ENCODE measurements at regions not wholly inside any gene's neighbourhood (a gene's known extent, or its start where the extent isn't known, plus 50 kb on each side); places are given as distances from the start of the nearest gene placed in this dataset.

DNA sequence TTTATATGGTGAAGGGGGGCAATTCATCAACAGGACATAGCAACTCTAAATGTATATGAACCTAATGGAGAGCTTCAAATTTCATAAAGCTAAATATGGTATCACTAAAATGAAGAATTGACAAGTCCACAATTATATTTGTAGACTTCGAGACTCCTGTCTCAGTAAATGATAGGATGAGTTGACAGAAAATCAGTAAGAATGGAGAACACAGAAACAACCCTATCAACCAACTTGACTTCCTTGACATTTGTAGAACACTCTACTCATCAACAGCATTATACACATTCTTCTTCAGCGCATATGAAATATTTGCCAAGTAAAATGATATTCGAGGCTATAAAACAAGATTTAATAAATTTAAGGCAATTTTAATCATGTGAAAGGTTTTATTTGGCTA is 322.9 kb upstream of the MAF start:
- DNase-seq (ENCODE audit: low spot score): no peak
- Mint-ChIP-seq H3K27ac (no peak overlapping the region), H3K9me3 (no peaks in the 10 kb centered on the region), H3K4me3 (no peak overlapping the region), H3K4me1 (ENCODE audit: low read depth in 2 of 2) (no peaks in the 10 kb centered on the region), H3K36me3 (no peaks in the 10 kb centered on the region), H3K27me3 (peaks cover 12 to 33% of the 10 kb centered on the region in 2 donors)
- ATAC-seq: no peak

DNA sequence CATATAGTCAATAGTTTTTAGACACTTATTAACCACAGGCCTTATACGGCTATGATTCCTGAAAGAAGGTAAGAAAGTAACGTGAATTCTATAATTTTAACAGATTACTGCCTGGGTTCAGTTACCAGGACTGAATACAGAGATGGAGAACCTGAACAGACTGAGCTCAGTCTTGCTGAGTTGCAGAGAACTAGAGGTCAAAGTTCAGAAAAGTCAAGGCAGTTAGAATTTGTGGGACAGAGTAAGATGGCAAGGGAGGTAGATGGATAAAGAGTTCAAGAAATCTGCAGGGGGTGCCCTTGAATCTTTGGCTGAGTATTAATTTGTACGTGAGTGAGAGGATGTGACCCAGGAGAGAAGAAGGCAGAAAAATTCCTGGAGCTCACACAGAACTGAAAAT is 320.1 kb upstream of the MAF start:
- Mint-ChIP-seq H3K4me3 (no peak overlapping the region), H3K36me3 (no peaks in the 10 kb centered on the region), H3K27ac (no peak overlapping the region), H3K9me3 (no peaks in the 10 kb centered on the region), H3K4me1 (ENCODE audit: low read depth in 2 of 2) (no peaks in the 10 kb centered on the region), H3K27me3 (peaks cover 12 to 34% of the 10 kb centered on the region in 2 donors)
- DNase-seq (ENCODE audit: low spot score): no peak
- no peak for ATAC-seq

DNA sequence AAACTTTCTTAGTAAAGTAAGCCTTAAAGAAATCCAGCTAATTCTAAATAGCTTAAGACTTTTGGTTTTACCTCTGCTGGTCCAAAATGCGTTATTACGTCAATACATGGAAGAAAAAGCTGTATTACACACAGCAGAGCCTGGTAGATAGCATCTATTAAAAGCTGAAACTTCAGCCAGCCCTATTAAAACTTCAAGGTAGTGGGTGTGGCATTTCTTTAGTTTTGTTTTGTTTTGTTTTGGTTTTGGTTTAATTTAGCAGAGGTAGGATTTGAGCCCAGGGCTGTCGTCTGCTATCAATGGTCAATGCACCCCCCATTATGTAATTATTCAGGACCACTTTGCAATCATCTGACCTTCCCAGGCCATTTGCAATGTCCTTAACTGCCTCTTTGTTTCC is 318.4 kb upstream of the MAF start:
- H3K27me3 Mint-ChIP-seq: peaks cover 6 to 29% of the 10 kb centered on the region in 2 donors
- no peak overlapping the region for H3K27ac Mint-ChIP-seq
- no peak overlapping the region for H3K4me3 Mint-ChIP-seq
- no peaks in the 10 kb centered on the region for H3K36me3 Mint-ChIP-seq
- DNase-seq (ENCODE audit: low spot score) (no peak), ATAC-seq (no peak)
- no peaks in the 10 kb centered on the region for H3K4me1 Mint-ChIP-seq (ENCODE audit: low read depth in 2 of 2)
- no peaks in the 10 kb centered on the region for H3K9me3 Mint-ChIP-seq

DNA sequence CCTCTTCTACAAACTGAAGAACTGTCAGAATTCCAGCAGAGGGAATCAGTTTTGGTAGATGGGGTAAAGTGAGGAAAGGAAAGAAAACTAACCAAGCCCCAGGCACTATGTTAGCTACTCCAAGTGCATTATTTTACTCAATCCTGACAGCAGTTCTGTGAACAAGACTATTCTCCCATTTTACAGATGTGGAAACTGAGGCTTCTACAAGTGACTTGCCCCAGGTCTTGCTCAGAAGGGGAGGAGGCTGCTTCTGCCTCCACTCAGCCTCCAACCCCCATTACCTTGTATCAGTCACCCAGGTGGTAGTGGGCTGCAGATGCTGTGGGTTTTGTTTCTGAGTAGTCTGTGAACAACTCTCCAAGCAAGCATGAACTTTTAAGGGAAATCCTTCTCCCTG is 315.2 kb upstream of the MAF start:
- Mint-ChIP-seq H3K9me3 (no peaks in the 10 kb centered on the region), H3K36me3 (no peaks in the 10 kb centered on the region), H3K4me1 (ENCODE audit: low read depth in 2 of 2) (no peaks in the 10 kb centered on the region), H3K4me3 (no peak overlapping the region), H3K27ac (no peak overlapping the region), H3K27me3 (peaks cover 4 to 22% of the 10 kb centered on the region in 2 donors)
- no peak for DNase-seq (ENCODE audit: low spot score)
- ATAC-seq: no peak

DNA sequence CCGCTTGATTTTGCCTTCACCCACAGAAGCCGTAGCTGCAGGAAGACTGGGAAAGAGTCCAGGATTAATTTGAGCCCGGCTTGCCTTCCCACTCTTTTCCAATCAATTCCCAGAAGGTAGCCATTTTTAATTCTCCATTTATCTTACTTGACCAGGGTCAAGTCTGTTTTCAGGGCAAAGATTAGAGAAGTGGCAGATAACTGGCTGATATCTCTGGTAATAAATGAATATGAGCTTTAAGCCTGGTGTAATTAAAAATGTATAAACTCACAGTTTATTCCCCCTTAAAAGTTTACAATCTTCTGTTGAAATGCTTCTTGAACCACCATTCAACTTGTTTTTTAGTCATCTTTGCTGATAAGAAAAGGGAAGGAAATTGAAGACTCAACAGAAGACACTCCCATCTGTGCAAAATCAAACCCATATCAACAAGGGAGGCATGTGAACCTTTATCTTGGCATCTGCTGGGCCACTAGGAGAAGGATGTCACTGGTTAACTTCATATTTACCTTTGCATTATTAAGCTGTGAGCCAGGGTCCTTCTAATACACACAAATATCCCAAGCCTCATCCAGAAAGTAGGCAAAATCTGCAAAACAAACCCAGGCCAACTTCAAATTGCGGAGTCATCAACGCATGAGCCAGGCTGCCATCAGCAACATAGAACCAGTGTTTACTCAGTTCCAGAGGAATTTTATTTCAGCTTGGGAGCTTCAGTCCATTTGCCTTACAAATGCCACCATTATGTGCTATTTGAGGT is 314.6 kb upstream of the MAF start:
- Mint-ChIP-seq H3K27ac (no peak overlapping the region), H3K36me3 (no peaks in the 10 kb centered on the region), H3K9me3 (no peaks in the 10 kb centered on the region), H3K4me3 (no peak overlapping the region), H3K4me1 (ENCODE audit: low read depth in 2 of 2) (no peaks in the 10 kb centered on the region), H3K27me3 (peaks cover 2 to 18% of the 10 kb centered on the region in 2 donors)
- DNase-seq (ENCODE audit: low spot score) (no peak), ATAC-seq (no peak)

DNA sequence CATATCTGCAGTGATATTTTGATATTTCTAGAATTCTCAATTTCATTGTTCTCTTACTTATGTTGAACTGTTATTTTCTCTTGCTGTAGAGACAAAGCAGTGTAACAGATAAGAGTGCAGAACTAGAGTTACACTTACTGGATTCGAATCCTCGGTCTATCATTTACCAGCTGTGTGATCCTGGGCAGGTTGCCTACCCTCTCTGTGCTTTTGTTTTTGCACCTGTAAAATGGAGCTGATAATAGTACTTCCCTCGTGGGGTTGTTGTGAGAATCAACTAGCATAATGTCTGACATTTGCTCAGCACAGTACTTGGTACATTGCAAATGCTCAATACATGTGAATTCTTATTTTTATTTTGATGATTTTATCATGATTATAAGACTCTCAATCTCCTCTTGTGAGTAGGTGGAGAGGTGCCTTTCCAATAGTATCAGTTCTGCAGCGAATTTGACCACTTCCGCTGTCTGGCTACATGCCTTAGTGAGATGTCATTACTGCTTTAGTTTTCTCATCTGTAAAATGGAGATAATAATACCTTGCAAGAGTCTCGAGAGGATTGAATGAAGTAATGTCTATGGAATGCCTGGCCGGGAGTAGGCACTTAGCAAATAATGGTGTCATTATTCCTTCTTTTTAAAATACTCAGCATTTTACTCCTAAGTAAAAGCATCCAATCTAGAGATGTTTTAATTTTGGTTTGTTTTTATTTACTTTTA is 312.2 kb upstream of the MAF start:
- H3K4me1 Mint-ChIP-seq (ENCODE audit: low read depth in 2 of 2): no peaks in the 10 kb centered on the region
- H3K27me3 Mint-ChIP-seq: peaks cover 0 to 11% of the 10 kb centered on the region in 2 donors
- H3K36me3 Mint-ChIP-seq: no peaks in the 10 kb centered on the region
- no peak overlapping the region for H3K4me3 Mint-ChIP-seq
- ATAC-seq (no peak), DNase-seq (ENCODE audit: low spot score) (no peak)
- H3K9me3 Mint-ChIP-seq: no peaks in the 10 kb centered on the region
- no peak overlapping the region for H3K27ac Mint-ChIP-seq

DNA sequence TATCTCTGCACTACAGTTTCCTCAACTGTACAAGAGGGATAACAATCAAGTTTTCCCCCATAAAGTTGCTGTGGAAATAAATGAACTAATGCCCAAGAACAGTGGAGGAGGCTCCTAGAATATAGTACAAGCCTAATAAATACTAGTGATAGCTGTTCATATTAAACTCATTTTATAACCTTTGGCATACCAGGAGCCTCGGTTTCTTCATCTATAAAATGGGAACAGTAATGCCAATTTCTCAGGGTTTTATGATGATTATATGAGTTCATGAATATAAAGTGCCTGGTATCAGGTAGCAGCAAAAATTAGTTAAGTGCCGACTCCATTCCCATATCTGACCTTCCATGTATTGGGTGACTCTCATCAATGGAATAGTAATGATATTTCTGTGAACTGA is 311.1 kb upstream of the MAF start:
- DNase-seq (ENCODE audit: low spot score) (no peak), ATAC-seq (no peak)
- no peak overlapping the region for H3K27ac Mint-ChIP-seq
- no peaks in the 10 kb centered on the region for H3K9me3 Mint-ChIP-seq
- H3K4me3 Mint-ChIP-seq: no peak overlapping the region
- no peaks in the 10 kb centered on the region for H3K36me3 Mint-ChIP-seq
- no peaks in the 10 kb centered on the region for H3K4me1 Mint-ChIP-seq (ENCODE audit: low read depth in 2 of 2)
- peaks cover 0 to 11% of the 10 kb centered on the region in 2 donors for H3K27me3 Mint-ChIP-seq

DNA sequence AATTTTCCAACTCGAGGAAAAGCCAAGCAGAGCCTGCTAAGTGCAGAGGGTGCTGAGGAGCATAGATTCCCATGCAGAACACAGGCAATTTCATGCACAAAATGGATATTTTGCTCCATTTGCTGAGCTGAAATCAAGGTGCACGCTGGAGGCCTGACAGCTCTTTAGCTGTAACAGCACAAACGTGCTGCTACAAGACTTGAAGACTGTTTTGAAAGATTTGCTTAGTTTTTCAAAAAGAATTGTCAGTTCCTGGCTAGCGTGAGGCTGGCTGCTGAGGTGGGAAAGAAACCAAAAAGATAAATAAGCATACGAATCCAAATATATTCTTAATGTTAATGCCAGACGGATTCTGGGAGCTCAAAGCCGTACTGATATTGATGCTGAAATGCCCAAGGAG is 309.0 kb upstream of the MAF start:
- no peaks in the 10 kb centered on the region for H3K4me1 Mint-ChIP-seq (ENCODE audit: low read depth in 2 of 2)
- no peak for DNase-seq (ENCODE audit: low spot score)
- no peak for ATAC-seq
- no peak overlapping the region for H3K4me3 Mint-ChIP-seq
- H3K27me3 Mint-ChIP-seq: peaks cover 0 to 11% of the 10 kb centered on the region in 2 donors
- H3K36me3 Mint-ChIP-seq: no peaks in the 10 kb centered on the region
- H3K27ac Mint-ChIP-seq: no peak overlapping the region
- H3K9me3 Mint-ChIP-seq: no peaks in the 10 kb centered on the region

DNA sequence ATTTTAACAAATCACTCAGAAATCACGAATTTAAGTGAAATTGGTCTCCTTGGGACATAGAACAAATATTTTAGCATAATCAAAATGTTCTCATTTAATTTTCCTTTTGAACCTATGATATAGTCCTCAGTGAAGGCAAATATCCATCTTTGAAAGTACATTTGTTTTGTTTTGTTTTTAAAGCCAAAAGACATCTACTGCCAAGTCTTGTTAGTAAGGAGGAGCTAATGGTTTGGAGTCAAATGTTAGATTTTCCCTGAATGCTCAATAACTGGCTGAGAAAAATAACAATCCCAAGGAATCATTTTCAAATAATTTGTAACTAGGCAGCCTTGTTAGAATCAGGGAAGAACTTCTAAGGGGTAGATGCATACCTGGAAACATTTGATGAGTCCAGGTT is 302.9 kb upstream of the MAF start:
- DNase-seq (ENCODE audit: low spot score): no peak
- Mint-ChIP-seq H3K27me3 (no peaks in the 10 kb centered on the region), H3K36me3 (no peaks in the 10 kb centered on the region), H3K27ac (no peak overlapping the region), H3K4me1 (ENCODE audit: low read depth in 2 of 2) (no peaks in the 10 kb centered on the region), H3K4me3 (no peak overlapping the region), H3K9me3 (peaks cover 3% of the 10 kb centered on the region)
- no peak for ATAC-seq

DNA sequence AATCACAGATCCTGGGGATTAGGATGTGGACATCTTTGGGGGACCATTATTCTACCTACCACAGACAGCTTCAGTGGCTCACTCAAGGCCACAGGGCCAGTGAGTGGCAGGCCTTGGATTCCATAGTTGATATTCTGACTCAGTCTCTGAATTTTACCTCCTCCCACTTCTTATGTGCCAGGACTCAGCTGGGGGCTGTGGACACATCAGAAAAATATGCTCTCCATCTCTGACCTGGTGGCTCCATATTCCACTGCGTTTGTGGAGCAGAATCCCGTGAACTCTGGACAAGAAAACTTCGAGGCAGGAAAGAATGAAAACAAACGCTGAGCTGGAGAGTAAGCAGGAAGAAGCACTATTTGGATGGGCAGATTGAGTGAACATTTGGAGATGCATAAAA is 301.8 kb upstream of the MAF start:
- no peaks in the 10 kb centered on the region for H3K27me3 Mint-ChIP-seq
- H3K27ac Mint-ChIP-seq: no peak overlapping the region
- peaks cover 3% of the 10 kb centered on the region for H3K9me3 Mint-ChIP-seq
- no peak for ATAC-seq
- no peak overlapping the region for H3K4me3 Mint-ChIP-seq
- H3K36me3 Mint-ChIP-seq: no peaks in the 10 kb centered on the region
- DNase-seq (ENCODE audit: low spot score): no peak
- H3K4me1 Mint-ChIP-seq (ENCODE audit: low read depth in 2 of 2): peaks cover 0 to 4% of the 10 kb centered on the region in 2 donors

DNA sequence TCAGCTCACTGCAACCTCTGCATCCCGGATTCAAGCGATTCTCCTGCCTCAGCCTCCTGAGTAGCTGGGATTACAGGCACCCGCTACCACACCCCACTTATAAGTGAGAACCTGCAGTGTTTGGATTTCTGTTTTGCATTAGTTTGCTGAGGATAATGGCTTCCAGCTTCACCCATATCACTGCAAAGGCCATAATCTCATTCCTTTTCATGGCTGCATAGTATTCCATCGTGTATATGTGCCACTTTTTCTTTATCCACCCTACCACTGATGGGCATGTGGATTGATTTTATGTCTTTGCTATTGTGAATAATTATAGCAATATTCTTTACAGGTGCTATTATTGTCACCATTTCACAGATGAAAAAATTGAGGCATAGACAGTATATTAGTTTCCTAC is 301.0 kb upstream of the MAF start:
- no peaks in the 10 kb centered on the region for H3K36me3 Mint-ChIP-seq
- no peak for ATAC-seq
- H3K4me3 Mint-ChIP-seq: no peak overlapping the region
- H3K4me1 Mint-ChIP-seq (ENCODE audit: low read depth in 2 of 2): peaks cover 0 to 4% of the 10 kb centered on the region in 2 donors
- no peak overlapping the region for H3K27ac Mint-ChIP-seq
- H3K27me3 Mint-ChIP-seq: no peaks in the 10 kb centered on the region
- peaks cover 3% of the 10 kb centered on the region for H3K9me3 Mint-ChIP-seq
- DNase-seq (ENCODE audit: low spot score): no peak

DNA sequence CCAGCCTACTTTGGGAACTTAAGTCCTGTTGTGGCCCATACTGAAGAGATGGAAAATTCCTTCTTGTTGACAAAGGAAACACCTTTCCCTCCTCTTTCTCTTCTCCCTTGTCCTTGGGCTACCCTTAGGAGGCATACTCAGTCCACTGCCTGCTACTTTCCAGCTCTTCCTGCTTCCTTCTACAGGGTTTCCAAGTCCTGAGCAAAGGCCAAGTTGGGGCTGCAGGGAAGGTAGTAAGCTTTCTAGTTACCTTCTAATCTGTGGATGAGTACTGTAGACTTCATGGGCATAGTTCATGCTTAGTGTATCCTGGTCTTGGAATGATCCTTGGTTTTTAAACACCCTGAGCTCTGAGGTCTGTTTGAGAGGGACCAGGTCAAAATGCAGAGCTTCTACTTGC is 299.2 kb upstream of the MAF start:
- Mint-ChIP-seq H3K4me3 (no peak overlapping the region), H3K9me3 (peaks cover 3% of the 10 kb centered on the region), H3K27me3 (no peaks in the 10 kb centered on the region), H3K27ac (no peak overlapping the region), H3K36me3 (no peaks in the 10 kb centered on the region), H3K4me1 (ENCODE audit: low read depth in 2 of 2) (peaks cover 0 to 4% of the 10 kb centered on the region in 2 donors)
- ATAC-seq (no peak), DNase-seq (ENCODE audit: low spot score) (no peak)

DNA sequence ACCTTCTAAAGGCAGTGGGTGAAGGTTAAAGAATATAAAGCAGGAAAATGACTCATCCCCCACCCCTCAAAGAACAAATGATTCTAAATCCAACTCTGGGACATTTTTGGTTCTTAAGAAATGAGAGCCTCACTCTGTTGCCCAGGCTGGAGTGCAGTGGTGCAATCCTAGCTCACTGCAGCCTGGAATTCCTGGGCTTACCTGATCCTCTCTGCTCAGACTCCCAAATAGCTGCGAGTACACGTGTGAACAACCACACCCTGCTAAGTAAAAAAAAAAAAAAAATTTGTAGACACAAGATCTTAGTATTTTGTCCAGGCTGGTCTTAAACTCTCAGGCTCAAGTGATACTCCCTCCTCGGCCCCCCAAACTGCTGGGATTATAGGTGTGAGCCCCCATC is 298.8 kb upstream of the MAF start:
- no peak overlapping the region for H3K27ac Mint-ChIP-seq
- H3K4me3 Mint-ChIP-seq: no peak overlapping the region
- ATAC-seq (no peak), DNase-seq (ENCODE audit: low spot score) (no peak)
- peaks cover 0 to 4% of the 10 kb centered on the region in 2 donors for H3K4me1 Mint-ChIP-seq (ENCODE audit: low read depth in 2 of 2)
- H3K36me3 Mint-ChIP-seq: no peaks in the 10 kb centered on the region
- H3K27me3 Mint-ChIP-seq: no peaks in the 10 kb centered on the region
- H3K9me3 Mint-ChIP-seq: peaks cover 3% of the 10 kb centered on the region

DNA sequence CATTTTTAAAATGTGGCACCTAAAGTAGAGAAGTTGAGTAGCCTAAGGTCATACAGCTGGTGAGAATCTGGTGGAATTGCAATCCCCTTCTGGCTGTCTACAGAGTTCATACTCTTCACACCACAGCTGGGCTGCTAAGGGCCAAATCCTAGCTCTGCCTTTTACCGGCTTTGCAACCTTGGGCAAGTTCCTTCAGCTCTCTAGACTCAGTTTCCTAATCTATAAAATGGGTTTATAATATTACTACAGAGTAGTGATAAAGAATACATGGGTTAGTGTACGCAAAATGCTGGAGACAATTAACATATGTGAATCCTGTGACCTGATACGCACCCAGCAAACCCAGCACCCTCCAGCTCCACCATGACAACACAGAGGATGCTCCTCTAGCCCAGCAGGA is 298.2 kb upstream of the MAF start:
- H3K27ac Mint-ChIP-seq: no peak overlapping the region
- H3K9me3 Mint-ChIP-seq: peaks cover 3% of the 10 kb centered on the region
- H3K27me3 Mint-ChIP-seq: no peaks in the 10 kb centered on the region
- ATAC-seq: no peak
- H3K36me3 Mint-ChIP-seq: no peaks in the 10 kb centered on the region
- DNase-seq (ENCODE audit: low spot score): no peak
- H3K4me3 Mint-ChIP-seq: no peak overlapping the region
- H3K4me1 Mint-ChIP-seq (ENCODE audit: low read depth in 2 of 2): peaks cover 0 to 4% of the 10 kb centered on the region in 2 donors

Measured in natural killer cell treated with Interleukin-12 subunit alpha and Interleukin-12 subunit beta and Interleukin-15 and Interleukin-18, amount 100 ng/mL, for 72 hours (primary cell).